Stomach smooth muscle (tissue), 2 donors: ENCODE measurements at regions not wholly inside any gene's neighbourhood (a gene's known extent, or its start where the extent isn't known, plus 50 kb on each side); places are given as distances from the start of the nearest gene placed in this dataset.
"Not testable (repeated sequence)": the region's sequence is repeated elsewhere in the genome, so short reads cannot be mapped to it uniquely, and the experiment has no call there.

Experiments used
- H3K27ac ChIP-seq: one replicate; pipeline ENCODE4 v1.7.0; 2013; ENCODE audit warnings: mild to moderate bottlenecking, low read length, inconsistent platforms
- H3K27me3 ChIP-seq, 2 donors: one replicate each; pipeline ENCODE4 v1.7.0; 2013; ENCODE audit warnings: low read length in 2 of 2; ENCODE audit not compliant: insufficient read depth in 2 of 2, control insufficient read depth in 1 of 2
- H3K36me3 ChIP-seq, 2 donors: one replicate each; pipeline ENCODE4 v1.7.0; 2013; ENCODE audit warnings: low read length in 2 of 2; ENCODE audit not compliant: control insufficient read depth in 2 of 2, insufficient read depth in 2 of 2
- H3K4me1 ChIP-seq: one replicate; pipeline ENCODE4 v1.7.0; 2013; ENCODE audit warnings: low read length; ENCODE audit not compliant: control insufficient read depth, insufficient read depth
- H3K4me3 ChIP-seq, 2 donors: one replicate each; pipeline ENCODE4 v1.7.0; 2013; ENCODE audit warnings: low read length in 2 of 2
- H3K9ac ChIP-seq, 2 donors: one replicate each; pipeline ENCODE4 v1.7.0; 2013; ENCODE audit warnings: low read length in 2 of 2, mild to moderate bottlenecking in 1 of 2
- H3K9me3 ChIP-seq, 2 donors: one replicate each; pipeline ENCODE4 v1.7.0; 2013; ENCODE audit warnings: low read length in 2 of 2; ENCODE audit not compliant: control insufficient read depth in 2 of 2
- donor health status: healthy.
- donor health status: Pancreatic carcinoma.

GRCh38 chr7:63748571-63749302 is 249.9 kb upstream of the ZNF722 start:
- not testable (repeated sequence) for H3K9me3 ChIP-seq, H3K27ac ChIP-seq, H3K4me3 ChIP-seq, H3K27me3 ChIP-seq, H3K9ac ChIP-seq, H3K36me3 ChIP-seq, H3K4me1 ChIP-seq

GRCh38 chr7:63752446-63752845 is 246.2 kb upstream of the ZNF722 start:
- H3K4me3 ChIP-seq, H3K4me1 ChIP-seq: not testable (repeated sequence)

DNA sequence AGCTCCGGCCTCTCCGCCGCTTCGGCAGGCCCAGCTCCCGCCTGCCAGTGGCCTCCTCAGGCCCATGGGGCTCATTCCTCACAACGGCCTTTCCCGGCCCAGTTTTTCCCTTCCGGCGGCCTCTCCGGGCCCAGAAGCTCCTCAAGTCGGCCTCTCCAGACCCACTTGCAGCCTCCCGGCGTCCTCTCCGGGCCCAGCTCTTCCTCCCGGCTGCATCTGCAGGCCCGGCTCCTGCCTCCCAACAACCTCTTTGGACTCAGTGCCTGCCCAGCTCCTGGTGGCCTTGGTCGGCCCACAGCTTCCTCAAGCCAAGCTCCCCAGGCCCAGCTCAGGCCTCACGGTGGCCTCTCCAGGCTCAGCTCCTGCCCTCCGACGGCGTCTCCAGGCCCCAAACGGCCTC is 245.5 kb upstream of the ZNF722 start:
- H3K4me3 ChIP-seq, H3K27ac ChIP-seq, H3K9ac ChIP-seq, H3K36me3 ChIP-seq, H3K9me3 ChIP-seq, H3K27me3 ChIP-seq, H3K4me1 ChIP-seq: not testable (repeated sequence)

More at GRCh38 chr7:63752446-63752845, 246.2 kb upstream of the ZNF722 start:
- H3K27me3 ChIP-seq, H3K9me3 ChIP-seq, H3K36me3 ChIP-seq, H3K27ac ChIP-seq, H3K9ac ChIP-seq: not testable (repeated sequence)

- H3K27ac ChIP-seq, H3K9ac ChIP-seq, H3K4me3 ChIP-seq, H3K9me3 ChIP-seq, H3K36me3 ChIP-seq, H3K27me3 ChIP-seq, H3K4me1 ChIP-seq: not testable (repeated sequence)
Measured at GRCh38 chr7:63760202-63760601, 238.4 kb upstream of the ZNF722 start.

GRCh38 chr7:63765541-63765940 is 233.1 kb upstream of the ZNF722 start:
- not testable (repeated sequence) for H3K27ac ChIP-seq, H3K4me1 ChIP-seq, H3K9ac ChIP-seq, H3K9me3 ChIP-seq, H3K4me3 ChIP-seq, H3K27me3 ChIP-seq, H3K36me3 ChIP-seq

GRCh38 chr7:63766197-63766596 is 232.5 kb upstream of the ZNF722 start:
- not testable (repeated sequence) for H3K9ac ChIP-seq, H3K27ac ChIP-seq, H3K9me3 ChIP-seq, H3K36me3 ChIP-seq, H3K27me3 ChIP-seq, H3K4me1 ChIP-seq, H3K4me3 ChIP-seq

- not testable (repeated sequence) for H3K27ac ChIP-seq, H3K4me1 ChIP-seq, H3K4me3 ChIP-seq, H3K36me3 ChIP-seq, H3K9me3 ChIP-seq, H3K27me3 ChIP-seq, H3K9ac ChIP-seq
Measured at GRCh38 chr7:63770162-63770561, 228.5 kb upstream of the ZNF722 start.

GRCh38 chr7:63771389-63772085 is 227.1 kb upstream of the ZNF722 start:
- not testable (repeated sequence) for H3K4me1 ChIP-seq, H3K27ac ChIP-seq, H3K9ac ChIP-seq, H3K27me3 ChIP-seq, H3K36me3 ChIP-seq, H3K9me3 ChIP-seq, H3K4me3 ChIP-seq

DNA sequence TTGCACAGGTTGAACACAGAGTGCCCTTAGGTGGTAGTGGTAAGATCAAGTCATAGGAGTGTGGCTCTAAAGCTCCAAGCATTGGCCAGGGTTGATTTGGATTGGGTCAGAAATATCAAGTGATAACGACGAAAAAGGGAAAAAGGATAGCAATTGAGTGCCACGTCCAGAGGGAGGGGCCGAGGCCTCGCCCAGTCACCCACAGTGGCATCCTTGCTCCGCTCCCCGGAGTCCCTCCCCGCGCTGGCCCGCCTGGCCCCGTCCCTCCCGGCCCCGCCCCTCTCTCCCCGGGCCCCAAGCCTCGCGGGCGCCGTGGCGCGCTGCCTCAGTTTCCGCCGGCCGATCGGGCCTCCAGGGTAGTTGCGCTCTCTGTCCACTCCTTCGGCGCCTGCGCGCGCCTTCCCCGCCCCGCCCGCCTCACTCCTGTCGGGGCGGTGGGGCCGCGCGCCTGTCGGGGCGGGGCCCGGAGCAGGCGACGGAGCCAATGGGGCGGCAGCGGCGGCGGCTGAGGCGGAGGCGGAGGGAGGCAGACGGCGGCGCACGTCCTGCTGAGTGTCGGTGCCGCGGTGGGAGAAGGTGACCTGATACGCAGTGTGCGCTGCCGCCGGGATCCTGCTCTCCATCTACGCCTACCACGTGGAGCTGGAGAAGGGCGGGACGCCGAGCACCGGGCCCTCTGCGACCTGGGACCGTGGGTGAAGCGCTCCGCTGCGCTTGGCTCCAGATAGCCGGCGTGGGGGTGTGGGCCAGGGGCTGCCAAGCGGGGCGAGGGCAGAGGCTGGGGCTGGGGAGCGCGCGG is 209.1 kb upstream of the ZNF722 start:
- Histone ChIP-seq H3K27me3 (no peaks in the 10 kb centered on the region), H3K4me1 (no peaks in the 10 kb centered on the region), H3K4me3 (peak overlapping the region in 1 of 2 donors; percentile 69), H3K9ac (no peak overlapping the region), H3K27ac (no peak overlapping the region), H3K9me3 (no peaks in the 10 kb centered on the region), H3K36me3 (no peaks in the 10 kb centered on the region)

DNA sequence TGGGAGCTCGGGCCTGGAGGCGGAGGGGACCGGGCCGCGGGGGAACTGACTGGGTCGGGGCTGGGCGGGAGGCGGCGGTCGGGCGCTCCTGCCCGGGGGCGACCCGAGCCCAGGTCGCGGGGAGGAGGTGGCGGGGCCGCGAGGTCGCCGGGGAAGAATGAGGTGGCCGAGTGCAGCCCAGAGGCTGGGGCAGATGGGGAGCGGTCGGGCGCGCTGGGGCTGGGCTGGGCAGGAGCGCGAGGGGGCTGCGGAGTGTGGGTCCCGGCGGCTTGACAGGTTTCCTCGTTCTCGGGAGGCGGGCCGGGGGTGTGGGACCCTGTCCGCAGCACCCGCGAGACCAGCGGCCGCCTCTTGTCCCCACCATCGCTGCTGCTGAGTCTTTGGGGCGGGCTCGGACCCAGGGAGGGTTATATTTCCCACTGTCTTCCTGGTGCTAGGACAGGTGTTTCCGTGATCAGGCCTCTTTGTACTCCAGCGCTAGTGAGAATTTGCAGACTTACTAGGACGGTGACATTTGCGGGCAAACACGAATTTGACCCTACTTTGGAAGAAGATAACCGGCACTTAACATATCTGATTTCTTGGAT is 208.4 kb upstream of the ZNF722 start:
- H3K4me3 ChIP-seq = peak overlapping the region in 1 of 2 donors; percentile 69
- H3K9ac ChIP-seq, H3K27ac ChIP-seq: not testable (repeated sequence)

More for the DNA sequence above, 208.4 kb upstream of the ZNF722 start:
- not testable (repeated sequence) for H3K4me1 ChIP-seq, H3K36me3 ChIP-seq, H3K27me3 ChIP-seq, H3K9me3 ChIP-seq
